GM19438 (cell line): ENCODE measurements at regions not wholly inside any gene's neighbourhood (a gene's known extent, or its start where the extent isn't known, plus 50 kb on each side); places are given as distances from the start of the nearest gene placed in this dataset.

Experiments
- ATAC-seq: cut with Tn5 transposase; IDR thresholded peaks from one replicate; pipeline ENCODE4 v1.9.1; 2021; ENCODE audit warnings: low read depth; ENCODE audit not compliant: unreplicated experiment

DNA sequence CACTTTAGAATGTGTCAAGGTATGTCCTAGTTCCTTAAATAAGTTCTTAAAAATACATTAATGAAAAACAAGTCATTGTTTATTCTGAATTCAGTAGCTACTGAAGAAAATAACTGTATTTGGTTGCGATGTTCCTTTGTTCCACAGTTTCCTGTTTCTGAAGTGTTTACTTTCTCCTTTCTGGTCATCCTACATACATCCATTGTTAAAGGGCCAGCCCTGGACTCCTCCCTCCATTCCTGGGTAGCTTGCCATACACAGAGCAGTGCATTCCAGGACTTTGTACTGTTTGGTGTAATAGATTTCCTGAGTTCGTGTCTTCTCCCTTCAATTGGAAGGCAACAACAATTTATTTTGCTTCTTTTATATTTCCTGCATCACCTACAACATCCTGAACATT is 845.4 kb upstream of the CXADR start:
- ATAC-seq: no peak

DNA sequence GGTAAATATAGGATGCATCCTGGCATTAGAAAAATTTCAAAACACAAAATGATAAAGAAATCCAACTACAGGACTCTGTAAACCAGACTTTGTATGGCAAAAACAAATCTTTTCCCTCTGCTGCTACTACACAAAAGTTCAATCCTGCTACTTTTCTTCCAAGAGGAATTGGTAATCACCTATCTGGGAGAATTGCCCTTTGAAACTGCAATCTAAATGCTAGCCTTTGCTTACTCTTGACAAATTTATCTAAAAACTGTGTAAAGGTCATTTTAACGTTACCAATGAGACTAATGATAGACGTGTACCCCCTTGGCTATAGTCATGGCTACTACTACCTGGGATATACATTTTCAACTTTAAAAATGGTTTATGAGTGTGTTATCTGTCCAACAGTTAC is 837.9 kb upstream of the CXADR start:
- no peak for ATAC-seq

DNA sequence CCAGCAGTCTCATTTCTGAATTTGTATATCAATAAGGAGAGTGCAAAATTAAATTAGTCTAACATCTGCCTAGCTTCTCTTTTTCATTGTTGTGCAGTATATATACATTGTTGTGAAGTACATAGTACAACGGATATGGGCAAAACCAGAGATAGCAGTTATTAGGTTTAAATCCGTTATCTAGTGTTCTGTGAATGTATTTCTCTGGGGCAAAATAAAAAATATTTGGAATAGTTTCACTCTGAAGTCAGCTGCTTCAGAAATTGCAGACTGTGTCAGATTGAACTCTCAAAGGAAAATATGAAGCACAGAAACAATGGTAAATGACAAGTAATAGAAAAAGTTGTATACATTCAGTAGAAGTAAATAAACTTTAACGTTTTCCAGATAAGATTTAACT is 836.5 kb upstream of the CXADR start:
- ATAC-seq: no peak

DNA sequence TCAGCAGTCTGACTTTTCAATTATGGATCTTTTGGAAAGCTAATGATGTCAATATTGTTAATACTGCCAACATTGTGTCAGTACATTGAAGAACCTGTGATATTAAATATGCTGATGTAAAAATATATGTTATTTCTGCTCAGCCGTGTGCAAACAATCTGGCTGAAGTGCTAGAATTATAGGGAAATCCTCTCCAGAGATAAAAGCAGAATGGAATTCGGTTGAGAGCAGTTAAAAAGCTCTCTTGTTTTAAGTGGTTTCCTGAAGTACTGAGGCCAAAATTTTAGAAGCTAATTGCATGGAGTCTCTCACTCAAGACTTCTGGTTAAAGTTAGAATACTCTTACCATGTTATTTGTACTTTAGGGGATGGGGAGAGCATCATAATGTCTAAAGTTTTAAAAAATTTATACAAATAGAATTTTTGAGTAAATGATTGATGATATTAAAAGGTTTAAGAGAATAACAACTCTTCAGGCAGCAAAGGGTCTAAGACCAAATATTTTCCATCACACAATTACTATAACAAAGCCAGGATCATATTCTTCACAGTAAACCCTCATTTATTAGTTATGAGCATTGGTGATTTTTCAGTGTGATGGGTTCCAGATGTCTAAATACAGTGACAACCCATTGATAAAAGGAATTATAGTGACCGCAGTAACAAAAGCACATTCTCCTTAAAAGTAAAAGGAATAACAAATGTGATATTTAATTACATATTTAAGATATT is 834.2 kb upstream of the CXADR start:
- no peak for ATAC-seq

DNA sequence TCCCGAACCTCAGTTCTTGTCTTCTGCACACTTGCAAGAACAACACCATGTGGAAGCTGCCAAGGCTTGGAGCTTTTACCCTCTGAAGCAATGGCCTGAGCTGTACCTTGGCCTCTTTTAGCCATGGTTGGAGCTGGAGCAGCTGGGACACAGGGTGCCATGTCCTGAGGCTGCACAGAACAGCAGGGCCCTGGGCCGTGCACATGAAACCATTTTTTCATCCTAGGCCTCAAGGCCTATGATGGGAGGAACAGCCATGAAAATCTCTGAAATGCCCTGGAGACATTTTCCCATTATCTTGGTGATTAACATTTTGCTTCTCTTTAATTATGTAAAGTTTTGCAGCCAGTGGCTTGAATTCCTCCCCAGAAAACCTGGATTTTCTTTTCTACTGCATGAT is 817.8 kb upstream of the CXADR start:
- ATAC-seq: no peak

DNA sequence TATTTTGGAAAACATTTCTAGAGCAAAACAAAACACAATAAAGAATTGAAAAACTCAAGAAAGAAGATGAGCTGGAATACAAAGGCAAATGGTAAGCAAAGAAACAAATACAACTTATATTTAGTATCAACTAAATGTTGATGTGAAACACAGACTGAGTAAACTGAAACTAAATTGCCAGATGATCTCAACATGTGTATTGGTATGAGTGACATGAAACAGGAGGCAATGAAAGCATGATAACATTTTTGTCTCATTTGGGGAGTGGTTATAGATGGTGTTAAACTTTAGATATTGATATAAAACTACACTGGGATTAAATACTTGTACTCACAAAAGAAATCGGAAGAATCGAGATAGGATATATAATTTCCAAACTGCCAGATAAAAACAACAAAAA is 805.6 kb upstream of the CXADR start:
- no peak for ATAC-seq

DNA sequence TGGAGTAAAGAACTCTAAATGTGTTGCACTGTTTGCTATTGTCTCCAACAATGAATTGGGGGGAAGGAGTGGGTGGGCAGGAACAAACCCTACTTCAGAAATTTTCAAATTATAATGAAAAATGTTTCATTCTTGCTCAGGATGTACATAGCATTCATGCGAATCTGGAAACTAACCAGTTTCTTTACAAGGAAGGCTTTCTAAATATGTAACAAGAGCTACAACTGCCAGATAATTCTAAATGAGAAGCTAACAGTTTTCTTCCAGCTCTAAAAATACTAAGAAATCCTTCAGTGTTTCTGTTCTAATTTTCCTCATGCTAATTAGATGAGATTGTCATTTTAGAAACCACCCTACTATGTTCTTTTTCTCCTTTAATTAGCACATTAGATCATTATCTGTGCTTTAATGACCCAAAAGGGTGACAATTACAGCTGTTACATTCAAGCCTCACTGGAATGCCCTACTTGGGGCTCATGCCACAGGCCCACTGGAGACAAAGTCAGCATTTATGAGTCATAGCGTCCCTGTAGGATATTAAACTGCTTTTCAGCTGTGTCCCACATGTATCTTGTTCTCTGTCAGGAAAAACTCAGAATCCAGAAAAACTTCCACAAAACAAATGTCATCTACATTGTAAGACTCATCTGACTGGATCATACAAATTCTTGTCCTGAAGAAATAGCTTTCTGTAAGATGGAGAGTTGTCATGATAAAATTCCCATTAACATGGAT is 804.6 kb upstream of the CXADR start:
- ATAC-seq: no peak

DNA sequence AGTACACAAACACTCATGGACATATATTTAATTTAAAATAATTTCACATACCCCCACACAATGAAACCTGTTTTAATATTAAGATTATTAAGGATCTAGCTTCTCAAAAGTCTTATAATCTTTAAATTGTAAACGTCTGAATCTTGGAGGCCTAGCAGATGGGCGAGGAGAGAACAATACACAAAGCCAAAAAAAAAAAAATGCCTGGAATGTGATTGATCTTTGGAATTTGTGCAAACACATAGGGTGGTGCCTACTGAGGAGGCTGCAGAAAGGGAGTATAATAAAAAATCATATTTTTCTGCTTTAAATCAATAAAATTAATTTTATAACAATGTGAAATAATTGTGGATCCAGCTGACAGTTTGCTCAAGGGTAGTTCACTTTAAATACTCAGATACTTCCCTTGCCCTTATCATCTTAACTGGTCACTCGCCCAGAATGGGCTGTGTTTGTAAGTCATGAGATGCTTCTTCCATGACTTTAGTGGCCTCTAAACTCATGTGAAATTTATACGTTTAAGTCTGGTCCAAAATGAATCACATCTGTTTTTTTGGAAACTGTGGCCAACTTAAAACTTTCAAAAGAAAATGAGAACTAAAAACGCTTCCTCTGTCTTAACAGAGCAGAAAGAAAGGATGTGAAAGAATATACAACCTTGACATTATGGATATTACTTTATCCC is 802.8 kb upstream of the CXADR start:
- ATAC-seq: no peak

DNA sequence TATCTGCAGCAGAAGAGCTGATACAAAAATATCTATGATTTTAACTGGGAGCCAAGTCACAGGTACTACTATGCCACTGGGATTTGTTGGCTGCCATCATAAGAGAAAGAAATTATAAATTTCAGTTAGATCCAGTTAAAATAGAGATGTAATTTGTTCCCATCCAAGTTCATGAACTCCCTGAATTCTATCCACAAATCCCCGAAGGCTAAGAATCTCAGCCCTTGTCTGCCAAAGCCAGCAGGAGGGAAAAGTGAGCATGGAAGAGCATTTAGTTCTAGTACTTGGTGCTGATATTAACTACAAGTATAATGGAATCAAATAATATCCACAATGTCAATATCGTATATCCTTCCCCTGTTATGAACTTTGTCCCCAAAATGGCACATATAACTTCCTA is 801.1 kb upstream of the CXADR start:
- no peak for ATAC-seq

DNA sequence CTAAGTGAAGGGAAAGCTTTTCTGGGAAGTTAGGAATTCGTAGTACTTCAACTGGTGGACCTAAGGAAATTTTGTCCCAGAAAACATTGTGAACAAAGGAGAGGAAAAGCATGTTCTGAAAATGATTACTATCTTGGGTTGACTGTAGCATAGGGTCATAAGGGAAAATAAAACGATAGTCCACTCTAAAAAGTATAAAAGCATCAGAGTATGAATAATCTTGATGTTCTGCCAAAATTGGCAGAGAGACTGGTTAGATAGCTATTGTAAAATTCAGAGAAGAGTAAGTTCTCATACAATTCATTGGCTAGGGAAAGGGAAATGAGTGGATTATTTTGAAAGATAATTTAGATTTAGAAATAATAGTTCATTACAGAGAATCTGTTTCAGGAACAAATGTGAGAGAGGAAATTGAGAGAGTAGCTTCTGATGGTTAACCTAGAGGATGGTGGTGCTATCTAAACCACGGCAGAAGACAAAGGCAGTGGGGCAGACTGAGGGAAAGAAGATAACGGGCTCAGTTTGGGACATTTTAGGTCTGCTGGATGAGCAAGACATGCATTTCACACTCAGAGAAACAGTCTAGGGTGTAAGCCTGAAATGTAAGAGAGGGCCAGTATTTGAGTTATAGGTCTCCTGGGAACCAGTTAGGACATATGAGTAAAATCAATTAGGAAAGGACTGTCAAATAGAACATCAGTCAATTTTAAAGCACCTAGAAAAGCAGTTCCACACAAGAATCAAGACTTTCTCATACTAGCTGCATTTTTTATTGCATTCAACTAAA is 799.3 kb upstream of the CXADR start:
- no peak for ATAC-seq

DNA sequence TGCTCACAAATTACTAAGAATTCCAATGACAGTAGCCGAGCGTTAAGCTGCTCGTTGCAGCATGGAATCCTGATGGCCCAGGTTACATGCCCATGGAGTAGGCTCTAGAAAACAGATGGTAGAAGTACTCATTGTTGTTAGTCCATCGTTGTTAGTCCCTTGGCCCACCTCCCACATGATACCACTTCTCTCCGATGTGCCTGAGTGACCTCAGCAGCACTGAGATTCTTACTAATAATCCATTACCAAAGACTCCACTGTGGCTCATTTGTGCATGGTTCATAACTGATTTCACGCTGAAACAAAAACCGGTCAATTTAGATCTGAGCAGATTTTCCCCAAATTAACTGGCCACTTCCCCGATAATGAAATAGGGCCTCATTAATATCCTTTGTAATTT is 772.3 kb upstream of the CXADR start:
- ATAC-seq: no peak

DNA sequence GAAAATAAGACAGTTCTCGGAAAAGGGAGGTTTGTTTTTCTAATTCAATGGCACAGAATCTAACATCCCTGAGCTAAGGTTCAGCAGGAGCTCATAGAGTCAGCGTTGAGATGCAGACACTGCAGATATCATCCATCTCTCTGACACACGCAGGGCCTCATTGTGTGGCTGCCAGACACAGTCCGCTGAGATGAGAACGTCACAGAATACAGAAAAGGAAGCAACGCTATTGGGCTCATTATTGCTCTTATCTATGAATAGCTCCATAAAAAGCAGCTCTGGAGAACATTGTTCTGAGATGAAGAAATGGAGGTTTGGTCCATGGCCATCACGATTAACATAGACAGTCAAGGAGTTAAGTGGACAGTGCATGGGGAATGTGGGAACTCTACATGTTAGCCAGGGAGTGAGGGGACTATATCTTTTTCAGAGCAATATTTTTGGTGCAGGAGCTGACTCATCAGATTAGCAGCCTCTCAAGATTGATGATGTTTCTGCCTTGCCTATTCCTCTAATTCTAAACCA is 771.6 kb upstream of the CXADR start:
- ATAC-seq: no peak

DNA sequence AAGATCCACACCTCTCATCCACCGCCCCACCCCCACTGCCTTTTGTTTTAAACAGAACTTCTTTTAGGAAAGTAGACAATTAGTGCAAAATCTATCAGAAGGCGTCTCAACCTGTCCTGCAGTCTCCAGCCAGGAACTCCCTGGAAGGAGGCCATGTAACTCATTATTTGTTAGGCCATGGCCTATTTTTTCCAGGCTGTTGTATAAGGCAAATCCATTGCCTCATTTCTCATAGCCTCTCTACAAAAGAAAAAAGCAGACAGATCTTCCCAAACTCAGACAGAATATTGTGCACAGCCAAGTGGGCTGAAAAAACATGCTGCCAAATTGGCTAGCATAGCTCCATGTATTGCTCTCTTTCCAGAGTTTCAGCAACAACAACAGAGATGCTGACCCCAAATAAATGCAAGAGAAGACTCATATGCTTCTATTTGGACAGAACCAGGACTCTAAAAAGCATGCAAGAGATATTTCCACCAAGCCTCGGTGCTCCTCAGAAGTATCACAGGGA is 770.7 kb upstream of the CXADR start:
- ATAC-seq: no peak

DNA sequence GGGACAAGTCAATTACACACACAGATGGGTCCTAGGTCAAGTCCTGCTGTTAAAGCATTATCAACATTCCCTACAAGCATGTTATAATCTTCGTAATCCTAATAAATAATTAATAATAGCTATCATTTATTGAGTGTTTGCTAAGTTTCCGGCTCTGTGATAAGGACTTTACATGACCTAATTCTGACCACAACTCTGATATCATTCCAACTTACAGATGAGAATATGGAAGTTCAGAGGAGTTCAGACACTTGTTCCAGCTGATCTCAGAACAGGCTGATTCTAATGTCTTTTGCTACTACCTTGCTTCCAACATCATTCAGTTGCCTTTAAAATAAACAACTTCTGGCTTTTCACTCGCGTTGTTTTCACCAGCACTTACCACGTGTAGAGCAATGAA is 770.1 kb upstream of the CXADR start:
- no peak for ATAC-seq

DNA sequence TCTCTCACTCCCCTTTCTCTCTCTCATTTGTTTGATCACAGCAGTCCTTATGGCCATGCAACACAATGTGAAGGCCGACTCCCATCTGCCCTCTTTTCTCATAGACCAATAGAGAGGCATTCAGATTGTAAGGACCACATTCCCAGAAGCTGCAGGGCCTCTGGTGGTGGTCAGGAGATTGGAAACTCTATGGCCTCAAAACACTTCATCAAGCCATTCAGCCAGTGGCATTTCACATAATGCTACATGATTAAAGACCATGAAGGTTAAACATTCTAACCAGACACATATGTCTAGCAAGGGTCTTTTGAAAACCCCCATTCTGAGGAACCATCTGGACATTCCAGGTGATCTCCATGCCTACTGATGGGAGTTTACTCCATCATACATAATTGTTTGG is 769.5 kb upstream of the CXADR start:
- ATAC-seq: no peak

DNA sequence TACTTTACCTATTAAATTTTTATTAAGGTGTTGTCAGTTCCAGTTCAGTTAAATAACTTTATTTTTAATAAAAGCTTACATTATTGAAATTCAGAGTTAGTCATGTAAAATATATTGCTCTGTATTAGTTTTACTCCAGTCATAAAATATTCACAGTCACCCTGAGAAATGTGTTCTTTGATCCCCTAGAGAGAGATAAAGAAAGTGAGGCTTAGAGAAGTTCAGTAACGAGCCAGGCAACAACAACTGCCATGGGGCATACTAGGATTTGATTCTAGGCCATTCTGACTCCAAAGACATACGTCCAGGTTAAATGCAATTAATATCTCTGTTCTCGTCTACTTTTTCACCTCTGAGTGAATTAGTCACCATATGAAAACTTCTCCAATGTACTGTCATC is 761.9 kb upstream of the CXADR start:
- no peak for ATAC-seq

DNA sequence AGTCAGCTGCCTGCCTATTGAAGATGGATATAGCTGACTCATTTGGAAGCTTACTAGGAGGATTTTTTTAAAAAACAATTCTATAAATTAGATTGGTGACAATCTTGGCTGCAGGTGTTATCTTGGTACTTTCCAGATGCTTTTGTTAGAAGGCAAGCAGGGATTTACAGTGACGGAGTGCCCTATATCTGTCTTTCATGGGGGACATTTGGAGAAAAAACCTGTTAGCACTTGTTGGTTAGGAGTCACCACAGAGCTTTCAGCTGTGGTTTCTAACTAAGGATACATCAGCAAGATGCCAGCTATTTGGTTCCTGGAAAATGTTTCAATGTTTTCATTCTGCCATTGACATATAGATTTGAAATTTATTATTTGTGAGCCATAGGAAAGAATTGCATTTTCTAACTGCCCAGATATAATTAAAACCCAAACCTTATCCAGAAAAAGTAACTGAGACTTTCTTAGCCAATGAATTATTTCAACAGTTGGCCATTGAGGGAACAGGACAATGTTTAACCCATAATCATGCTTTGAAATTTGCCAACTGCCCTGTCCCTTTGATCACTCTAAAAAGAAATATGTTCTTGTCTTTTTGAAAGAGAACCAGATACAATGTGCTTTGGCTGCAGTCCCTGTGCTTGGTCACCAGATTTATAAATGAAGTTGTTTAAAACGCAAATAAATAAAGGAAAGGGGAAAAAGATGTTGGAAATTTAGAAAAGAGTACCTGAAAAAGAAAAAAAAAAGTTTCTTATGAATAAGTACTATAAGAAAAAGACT is 761.0 kb upstream of the CXADR start:
- no peak for ATAC-seq

DNA sequence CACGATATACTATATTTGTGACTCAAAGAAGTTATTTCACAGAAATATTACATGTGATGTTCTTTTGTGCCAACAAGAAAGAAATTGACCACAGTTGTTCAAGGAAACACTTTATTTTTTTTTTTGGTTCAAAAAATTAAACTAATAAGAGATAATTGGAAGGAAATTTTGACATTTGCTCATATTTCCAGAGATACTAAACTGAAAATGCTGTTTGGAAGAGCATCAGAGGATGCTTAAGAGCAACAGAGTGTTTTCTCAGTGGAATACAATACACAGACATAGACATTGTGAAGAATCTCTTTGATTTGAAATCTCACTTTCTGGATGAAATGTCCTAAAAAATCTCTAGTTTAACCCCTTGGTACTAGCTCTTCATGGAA is 760.4 kb upstream of the CXADR start:
- ATAC-seq: no peak

DNA sequence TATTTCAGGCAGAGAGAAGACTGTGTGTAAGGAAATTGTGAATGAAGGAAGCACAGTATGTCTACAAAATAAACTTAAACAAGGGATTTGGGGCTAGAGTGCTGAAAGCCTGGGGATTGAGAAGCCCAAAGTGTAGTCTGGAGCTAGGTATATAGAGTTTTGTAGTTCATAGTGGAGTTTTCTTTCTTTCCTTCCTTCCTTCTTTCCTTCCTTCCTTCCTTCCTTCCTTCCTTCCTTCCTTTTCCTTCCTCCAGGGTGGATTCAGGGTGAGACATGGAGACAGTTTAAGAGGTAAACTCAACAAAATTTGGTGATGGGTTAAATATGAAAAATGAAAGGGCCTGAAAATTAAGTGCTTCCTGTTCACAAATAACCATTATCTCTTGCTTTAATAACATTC is 757.8 kb upstream of the CXADR start:
- ATAC-seq: no peak

DNA sequence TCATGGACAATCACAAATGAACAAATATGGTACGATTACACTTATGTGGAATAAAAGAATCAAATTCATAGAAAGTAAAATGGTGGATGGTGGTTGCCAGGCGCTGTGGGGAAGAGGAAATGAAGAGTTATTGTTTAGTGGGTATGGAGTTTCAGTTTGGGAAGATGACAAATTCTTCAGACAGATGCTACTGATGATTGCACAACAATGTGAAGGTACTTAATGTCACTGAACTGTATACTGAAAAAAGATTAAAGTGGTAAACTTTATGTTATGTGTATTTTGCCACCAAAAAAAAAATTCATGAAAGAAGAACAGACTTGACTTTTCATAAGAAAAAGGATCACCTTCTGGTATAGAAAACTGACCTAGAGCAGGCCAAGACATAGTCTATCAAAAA is 745.6 kb upstream of the CXADR start:
- no peak for ATAC-seq
